ENCODE measurements at regions not wholly inside any gene's neighbourhood (a gene's known extent, or its start where the extent isn't known, plus 50 kb on each side); places are given as distances from the start of the nearest gene placed in this dataset.

DNA sequence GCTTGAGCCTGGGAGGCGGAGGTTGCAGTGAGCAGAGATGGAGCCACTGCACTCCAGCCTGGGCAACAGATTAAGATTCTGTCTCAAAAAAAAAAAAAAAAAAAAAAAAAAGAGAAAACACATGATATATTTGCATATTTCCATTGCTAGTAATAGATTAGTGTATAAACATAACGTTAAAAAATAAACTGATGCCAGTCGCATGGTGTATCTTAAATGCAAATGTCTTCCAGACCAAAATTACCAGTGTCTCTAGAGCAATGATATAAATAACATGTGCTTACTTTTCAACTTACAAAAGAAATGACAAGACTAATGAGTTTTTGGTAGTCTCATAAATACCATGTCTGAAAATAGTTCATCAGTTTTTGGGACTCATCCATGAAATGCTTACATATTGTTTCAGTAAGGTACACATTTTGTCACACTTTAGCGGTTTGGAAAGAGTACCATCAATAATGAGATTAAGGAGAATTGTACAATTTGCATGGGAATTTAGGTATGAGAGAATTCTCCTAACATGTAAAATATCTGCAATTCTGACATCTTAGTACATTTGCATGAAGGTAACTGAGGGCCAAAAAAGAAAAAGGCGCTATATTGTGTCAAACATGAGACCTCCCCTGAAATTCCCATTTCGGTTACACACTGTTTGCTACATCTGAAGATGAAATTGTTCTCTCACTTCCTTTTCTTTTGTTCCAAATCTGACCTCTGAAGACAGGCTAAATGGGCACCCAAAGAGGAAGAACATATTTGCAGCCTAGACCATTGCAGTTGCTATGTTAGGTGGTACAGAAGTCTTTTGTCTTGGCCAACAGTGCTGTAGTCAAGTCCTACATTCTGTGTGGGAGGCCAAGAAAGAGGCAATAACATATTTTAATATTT, 51.5 kb upstream of the PIP4K2A start:
- H3K56ac ChIP-seq (ENCODE audit: insufficient read length, low read depth, low read length): no peak overlapping the region
- no peak overlapping the region for H2BK5ac ChIP-seq (ENCODE audit: insufficient read length, low read length)
- Mint-ChIP-seq H3K27ac (no peak overlapping the region), H3K27me3 (ENCODE audit: low read depth) (no peaks in the 10 kb centered on the region; the same call in 1 of the 2 replicates), H3K4me3 (no peak overlapping the region), H3K4me1 (peaks cover 12 to 13% of the 10 kb centered on the region in 2 experiments), H3K9me3 (peaks cover 0 to 4% of the 10 kb centered on the region in 2 experiments; a peak in 2 of 5 replicates), H3K36me3 (ENCODE audit: insufficient read depth in 1 of 3, low read depth in 3 of 3) (peaks cover 0 to 6% (median 2%) of the 10 kb centered on the region in 3 experiments; a peak in 3 of 7 replicates)
- H4K20me1 ChIP-seq (ENCODE audit: control insufficient read depth, insufficient read depth, insufficient read length): no peaks in the 10 kb centered on the region
- no peak overlapping the region for H3K23ac ChIP-seq (ENCODE audit: insufficient read length, low read depth, low read length)
- H3K14ac ChIP-seq (ENCODE audit: insufficient read depth, low read length): no peak overlapping the region
- H3K4me2 ChIP-seq (ENCODE audit: insufficient read depth, insufficient read length, low read length): no peak overlapping the region
- H3T11ph ChIP-seq (ENCODE audit: low read length): no peak overlapping the region
- no peak for DNase-seq
- H3K4me1 ChIP-seq (ENCODE audit: insufficient read depth, low read length): no peaks in the 10 kb centered on the region
- H3K27me3 ChIP-seq (ENCODE audit: insufficient read depth, low read length): no peaks in the 10 kb centered on the region
- H2BK20ac ChIP-seq (ENCODE audit: low read depth, low read length, poor library complexity, severe bottlenecking): no peak overlapping the region
- no peak overlapping the region for H3K4ac ChIP-seq (ENCODE audit: low read depth, low read length)
- no peak overlapping the region for H2BK15ac ChIP-seq (ENCODE audit: low read depth, low read length)
- H2AFZ ChIP-seq (ENCODE audit: low read length): no peak overlapping the region
- H2BK120ac ChIP-seq (ENCODE audit: low read depth, low read length, poor library complexity, severe bottlenecking): no peak overlapping the region
- TF ChIP-seq CTCF (conservative IDR thresholded peaks at IDR 0.05): no peak
- no peaks in the 10 kb centered on the region for H3K23me2 ChIP-seq (ENCODE audit: insufficient read length, low read depth, low read length, poor library complexity, severe bottlenecking)
- no peaks in the 10 kb centered on the region for H3K79me1 ChIP-seq (ENCODE audit: insufficient read depth, low read depth, low read length, poor library complexity, severe bottlenecking)
- H2AK5ac ChIP-seq (ENCODE audit: insufficient read length, low read length): no peak overlapping the region
- H3K27ac ChIP-seq (ENCODE audit: insufficient read length, low read depth, low read length): no peak overlapping the region
- no peaks in the 10 kb centered on the region for H3K9me3 ChIP-seq (ENCODE audit: control insufficient read depth, low read depth, low read length)
- H2BK12ac ChIP-seq (ENCODE audit: insufficient read length, low read depth, low read length): no peak overlapping the region
- H4K8ac ChIP-seq (replicated peaks; ENCODE audit: insufficient read length, low read depth, low read length): no peak overlapping the region
- H4K5ac ChIP-seq (ENCODE audit: insufficient read length, low read depth, low read length): no peak overlapping the region
- WGBS (ENCODE audit: extremely low coverage, insufficient read length, low lambda C conversion rate): no CpG with 5 or more reads among the region's 6 CpGs
- no peak overlapping the region for H3K9ac ChIP-seq (ENCODE audit: extremely low read depth, insufficient read length, low read length)
- H3K18ac ChIP-seq (ENCODE audit: insufficient read length, low read depth, low read length): no peak overlapping the region
- no peak overlapping the region for H4K91ac ChIP-seq (ENCODE audit: insufficient read length, low read depth, low read length)
- no peaks in the 10 kb centered on the region for H3K79me2 ChIP-seq (ENCODE audit: insufficient read depth, low read length)

Measured in H9 (cell line).